ENCODE measurements at regions not wholly inside any gene's neighbourhood (a gene's known extent, or its start where the extent isn't known, plus 50 kb on each side); places are given as distances from the start of the nearest gene placed in this dataset.

DNA sequence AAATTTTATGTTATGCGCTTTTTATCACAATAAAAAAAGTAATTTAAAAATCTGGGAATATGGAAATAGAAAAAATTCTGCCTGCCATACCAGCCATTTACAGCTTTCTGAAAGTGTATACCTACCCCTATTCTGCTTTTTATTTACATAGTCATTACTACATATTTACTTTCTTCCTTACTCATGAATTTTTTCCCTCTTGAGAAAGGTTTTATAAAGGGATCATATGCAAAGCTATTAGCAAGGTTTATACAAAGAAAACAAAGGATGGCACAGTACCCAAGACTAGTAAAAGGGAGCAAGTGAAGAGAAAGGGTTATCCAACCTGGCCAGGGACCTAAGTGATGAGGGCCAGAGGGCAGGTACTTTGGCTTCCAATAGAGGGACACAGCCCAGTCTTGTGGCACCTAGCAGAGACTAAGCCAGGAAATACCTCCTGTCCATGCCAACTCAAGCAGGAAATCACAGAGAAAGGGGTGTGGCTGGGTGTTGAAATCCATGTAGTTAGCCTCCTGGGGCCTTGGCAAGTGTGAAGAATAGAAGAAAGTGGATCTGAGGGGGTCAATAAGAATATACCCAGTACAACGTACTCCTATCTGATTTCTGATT lies 207.3 kb upstream of the VEGFC start:
- TF ChIP-seq, protein P1, sequence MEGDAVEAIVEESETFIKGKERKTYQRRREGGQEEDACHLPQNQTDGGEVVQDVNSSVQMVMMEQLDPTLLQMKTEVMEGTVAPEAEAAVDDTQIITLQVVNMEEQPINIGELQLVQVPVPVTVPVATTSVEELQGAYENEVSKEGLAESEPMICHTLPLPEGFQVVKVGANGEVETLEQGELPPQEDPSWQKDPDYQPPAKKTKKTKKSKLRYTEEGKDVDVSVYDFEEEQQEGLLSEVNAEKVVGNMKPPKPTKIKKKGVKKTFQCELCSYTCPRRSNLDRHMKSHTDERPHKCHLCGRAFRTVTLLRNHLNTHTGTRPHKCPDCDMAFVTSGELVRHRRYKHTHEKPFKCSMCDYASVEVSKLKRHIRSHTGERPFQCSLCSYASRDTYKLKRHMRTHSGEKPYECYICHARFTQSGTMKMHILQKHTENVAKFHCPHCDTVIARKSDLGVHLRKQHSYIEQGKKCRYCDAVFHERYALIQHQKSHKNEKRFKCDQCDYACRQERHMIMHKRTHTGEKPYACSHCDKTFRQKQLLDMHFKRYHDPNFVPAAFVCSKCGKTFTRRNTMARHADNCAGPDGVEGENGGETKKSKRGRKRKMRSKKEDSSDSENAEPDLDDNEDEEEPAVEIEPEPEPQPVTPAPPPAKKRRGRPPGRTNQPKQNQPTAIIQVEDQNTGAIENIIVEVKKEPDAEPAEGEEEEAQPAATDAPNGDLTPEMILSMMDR (IDR thresholded peaks at IDR 0.05; ENCODE audit: borderline replicate concordance, control extremely low read depth, extremely low read depth, insufficient read depth, missing control alignments), result no peak
- in situ Hi-C loops (cut with MboI; ENCODE audit: low sequenced_read_pairs, unreplicated experiment), result no loop called here
- DNase-seq (ENCODE audit: low spot score), result no peak

DNA sequence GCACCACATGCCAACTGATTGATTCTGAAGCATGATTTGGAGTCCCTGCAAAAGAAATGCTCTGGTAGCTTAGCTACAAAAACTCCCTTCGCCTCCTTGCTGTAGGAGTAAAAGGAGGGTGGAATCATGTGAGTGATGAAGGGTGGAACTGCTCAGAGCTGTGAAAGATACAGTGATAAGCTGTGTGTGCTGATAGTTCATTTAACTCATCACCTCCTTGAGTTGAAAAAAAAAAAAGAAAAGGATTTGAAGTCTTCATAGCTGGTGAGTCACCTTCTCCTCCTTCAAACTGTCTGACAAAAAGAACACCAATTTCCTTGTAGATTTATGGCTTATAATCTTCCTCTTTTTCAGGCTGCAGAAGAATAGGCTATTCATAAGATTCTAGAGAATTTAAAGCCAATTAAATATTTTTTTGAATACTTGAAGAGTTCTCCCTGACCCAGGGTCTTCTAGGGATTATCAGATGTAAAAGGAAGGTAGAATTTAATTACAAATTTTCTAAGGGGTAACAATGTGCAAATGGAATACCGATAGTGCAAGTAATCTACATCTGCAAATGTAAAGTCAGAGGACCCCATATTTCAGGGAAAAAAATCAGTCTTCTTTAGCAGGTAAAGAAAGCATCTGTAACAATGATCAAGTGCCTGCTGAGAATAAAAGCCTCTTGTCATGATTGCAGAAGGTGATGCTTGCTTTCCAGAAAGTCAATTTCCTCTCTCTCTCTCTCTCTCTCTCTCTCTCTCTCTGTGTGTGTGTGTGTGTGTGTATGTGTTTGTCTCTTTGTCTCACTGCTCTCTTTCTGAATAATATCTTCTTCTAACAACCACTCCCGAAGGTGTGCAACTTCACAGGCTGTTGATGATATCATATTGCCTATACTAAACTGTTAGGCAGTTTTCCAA lies 208.8 kb upstream of the VEGFC start:
- TF ChIP-seq, protein P1 (IDR thresholded peaks at IDR 0.05; ENCODE audit: borderline replicate concordance, control extremely low read depth, extremely low read depth, insufficient read depth, missing control alignments), result no peak
- DNase-seq (ENCODE audit: low spot score), result no peak
- in situ Hi-C loops (cut with MboI; ENCODE audit: low sequenced_read_pairs, unreplicated experiment), result no loop called here

DNA sequence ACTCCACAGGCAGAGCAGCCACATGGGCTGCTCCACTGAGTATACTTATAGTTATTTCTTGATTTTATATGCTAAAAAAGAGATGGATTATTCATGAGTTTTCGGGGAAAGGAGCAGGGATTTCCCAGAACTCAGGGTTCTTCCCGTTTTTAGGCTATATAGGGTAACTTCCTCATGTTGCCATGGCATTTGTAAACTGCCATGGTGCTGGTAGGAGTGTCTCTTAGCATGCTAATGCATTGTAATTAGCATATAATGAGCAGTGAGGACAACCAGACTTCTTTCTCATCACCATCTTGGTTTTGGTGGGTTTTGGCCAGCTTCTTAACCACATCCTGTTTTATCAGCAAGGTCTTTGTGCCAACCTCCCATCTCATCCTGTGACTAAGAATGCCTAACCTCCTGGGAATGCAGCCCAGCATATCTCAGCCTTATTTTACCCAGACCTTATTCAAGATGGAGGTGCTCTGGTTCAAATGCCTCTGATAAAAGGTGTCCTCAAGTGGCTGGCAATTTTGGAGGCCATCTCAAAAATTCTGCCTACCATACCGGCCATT lies 213.0 kb upstream of the VEGFC start:
- DNase-seq (ENCODE audit: low spot score), result no peak
- in situ Hi-C loops (cut with MboI; ENCODE audit: low sequenced_read_pairs, unreplicated experiment), result no loop called here
- TF ChIP-seq, protein P1 (IDR thresholded peaks at IDR 0.05; ENCODE audit: borderline replicate concordance, control extremely low read depth, extremely low read depth, insufficient read depth, missing control alignments), result no peak

DNA sequence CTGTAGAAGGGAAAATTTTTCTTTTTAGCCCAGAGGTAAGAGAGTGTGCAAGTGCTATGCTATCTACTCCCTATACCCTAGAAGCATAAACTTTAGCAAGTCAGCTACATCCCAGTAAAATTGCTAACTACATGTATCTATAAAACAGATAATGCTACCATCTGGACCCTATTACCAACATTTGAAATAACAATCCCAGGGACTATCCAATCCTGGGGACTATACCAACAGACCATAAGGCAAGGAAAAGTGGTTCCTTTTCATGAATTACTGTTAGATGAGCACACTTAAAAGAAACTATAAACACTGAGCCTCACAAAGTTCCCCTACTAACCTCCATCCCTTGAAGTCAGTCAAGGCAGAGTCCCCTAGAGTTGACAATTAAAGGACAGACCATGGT lies 213.6 kb upstream of the VEGFC start:
- in situ Hi-C loops (cut with MboI; ENCODE audit: low sequenced_read_pairs, unreplicated experiment), result no loop called here
- TF ChIP-seq, protein P1 (IDR thresholded peaks at IDR 0.05; ENCODE audit: borderline replicate concordance, control extremely low read depth, extremely low read depth, insufficient read depth, missing control alignments), result no peak
- DNase-seq (ENCODE audit: low spot score), result no peak

DNA sequence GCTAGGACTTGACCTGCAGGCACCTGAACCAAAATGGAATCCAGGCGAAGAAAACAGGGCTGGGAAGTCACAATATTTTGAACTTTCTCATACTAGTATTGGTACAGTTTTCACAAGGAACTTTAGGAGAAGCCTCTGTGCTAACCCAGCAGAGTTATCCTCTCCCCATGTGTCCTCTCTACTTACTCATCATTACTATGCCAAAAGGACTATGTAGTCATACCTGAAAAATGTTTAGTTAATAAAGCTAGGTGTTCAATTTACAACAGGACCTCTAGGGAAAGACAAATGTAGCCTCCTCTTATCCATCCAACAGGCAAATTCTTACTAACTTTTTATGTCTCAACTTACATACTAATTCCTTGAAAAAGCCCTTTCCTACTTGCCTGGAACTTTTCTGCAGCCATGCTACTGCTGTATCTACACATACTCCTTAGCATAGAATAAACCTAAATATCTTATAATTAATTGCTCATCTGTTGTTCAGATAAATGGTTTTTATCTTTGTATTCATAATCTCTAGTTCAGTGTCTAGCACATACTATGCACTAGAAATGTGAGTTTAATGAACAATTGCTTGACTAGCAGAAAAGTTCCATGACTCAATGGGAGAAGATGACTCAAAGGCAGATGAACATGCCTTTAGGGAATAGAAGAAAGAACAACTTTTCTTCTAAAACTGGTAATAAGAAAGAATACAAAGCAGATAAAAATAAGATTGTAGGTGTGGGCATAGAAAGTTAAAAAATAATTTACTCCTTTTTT lies 215.5 kb upstream of the VEGFC start:
- TF ChIP-seq, protein P1 (IDR thresholded peaks at IDR 0.05; ENCODE audit: borderline replicate concordance, control extremely low read depth, extremely low read depth, insufficient read depth, missing control alignments), result no peak
- in situ Hi-C loops (cut with MboI; ENCODE audit: low sequenced_read_pairs, unreplicated experiment), result no loop called here

DNA sequence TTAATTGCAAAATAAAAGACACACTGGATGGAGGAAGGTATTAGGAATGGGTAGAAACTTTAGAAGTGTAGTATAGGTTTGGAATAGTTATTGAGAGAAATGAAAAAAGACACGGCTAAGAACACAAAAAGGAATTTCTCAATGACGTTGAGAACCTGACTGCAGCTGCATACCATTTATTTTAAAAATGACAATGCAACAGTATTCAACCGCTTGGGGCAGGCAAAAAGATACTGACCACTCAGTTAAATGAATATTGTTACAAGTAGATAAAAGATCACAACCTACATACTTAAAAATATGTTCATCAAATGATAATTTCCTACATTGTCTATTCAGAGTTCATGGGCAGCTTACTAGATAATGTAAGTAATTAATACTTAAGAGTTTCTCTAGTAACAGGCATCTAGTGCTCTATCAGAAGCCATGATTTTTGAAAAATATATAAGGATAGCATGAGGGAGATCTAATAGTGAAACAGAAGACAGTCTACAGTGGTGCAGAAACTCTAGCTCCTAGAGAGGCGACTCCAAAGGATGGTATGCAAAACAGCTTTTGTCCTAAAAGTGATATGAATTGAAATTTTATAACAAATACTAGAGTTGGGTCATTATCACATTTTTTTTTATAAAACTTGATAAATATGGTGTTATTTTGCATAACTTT lies 216.2 kb upstream of the VEGFC start:
- in situ Hi-C loops (cut with MboI; ENCODE audit: low sequenced_read_pairs, unreplicated experiment), result no loop called here
- no peak for DNase-seq (ENCODE audit: low spot score)
- TF ChIP-seq, protein P1 (IDR thresholded peaks at IDR 0.05; ENCODE audit: borderline replicate concordance, control extremely low read depth, extremely low read depth, insufficient read depth, missing control alignments), result no peak

More for the DNA sequence above, 215.5 kb upstream of the VEGFC start:
- no peak for DNase-seq (ENCODE audit: low spot score)
